NOMO-1 (cell line): ENCODE measurements at regions not wholly inside any gene's neighbourhood (a gene's known extent, or its start where the extent isn't known, plus 50 kb on each side); places are given as distances from the start of the nearest gene placed in this dataset.
A peak's percentile ranks its signal among the peaks of the same experiment; 100 is the strongest.
"Not testable (repeated sequence)": the region's sequence is repeated elsewhere in the genome, so short reads cannot be mapped to it uniquely, and the experiment has no call there.

Experiments used
- DNase-seq, 2 experiments: peaks; one replicate each; lab custom pipeline; 2025; ENCODE audit not compliant: unreplicated experiment in 2 of 2; lab: John Stamatoyannopoulos, UW

DNA sequence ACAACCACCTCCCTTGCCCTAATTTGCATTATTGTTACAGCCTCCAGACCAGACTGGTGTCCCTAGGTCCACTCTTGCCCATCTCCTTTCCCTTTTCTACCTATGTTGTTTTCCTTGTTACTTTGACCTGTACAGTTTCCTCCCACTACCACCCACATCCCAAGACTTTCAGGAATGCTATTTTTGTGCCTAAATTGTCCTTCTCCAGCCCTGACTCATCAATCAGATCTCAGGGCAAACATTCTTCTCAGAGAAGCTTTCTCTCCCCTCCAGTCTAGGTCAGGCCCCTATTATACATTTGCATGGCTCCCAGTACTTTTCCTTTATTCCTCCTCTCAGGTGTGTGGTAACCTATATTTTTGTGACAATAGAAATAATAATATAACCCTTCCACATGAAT is 241.5 kb downstream of the IGSF11 start:
- DNase-seq: no peak

DNA sequence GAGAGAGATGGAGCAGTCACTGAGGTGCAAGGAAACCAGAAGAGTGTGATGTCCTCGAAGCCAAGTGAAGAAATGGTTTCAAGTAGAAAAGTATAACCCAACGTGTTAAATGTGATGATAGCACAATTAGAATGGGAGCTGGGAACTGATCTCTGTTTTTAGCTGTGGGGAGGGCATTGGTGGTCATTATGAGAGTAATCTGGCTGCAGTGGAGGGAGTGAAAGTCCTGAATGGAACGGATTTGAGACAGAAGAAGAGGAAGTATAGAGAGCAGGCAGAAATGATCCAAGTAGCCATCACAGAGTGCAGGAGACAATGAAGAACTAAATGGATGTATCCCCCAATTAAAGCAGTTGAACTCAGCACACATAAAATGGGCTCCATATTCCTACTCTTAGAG is 235.3 kb downstream of the IGSF11 start:
- DNase-seq: no peak

DNA sequence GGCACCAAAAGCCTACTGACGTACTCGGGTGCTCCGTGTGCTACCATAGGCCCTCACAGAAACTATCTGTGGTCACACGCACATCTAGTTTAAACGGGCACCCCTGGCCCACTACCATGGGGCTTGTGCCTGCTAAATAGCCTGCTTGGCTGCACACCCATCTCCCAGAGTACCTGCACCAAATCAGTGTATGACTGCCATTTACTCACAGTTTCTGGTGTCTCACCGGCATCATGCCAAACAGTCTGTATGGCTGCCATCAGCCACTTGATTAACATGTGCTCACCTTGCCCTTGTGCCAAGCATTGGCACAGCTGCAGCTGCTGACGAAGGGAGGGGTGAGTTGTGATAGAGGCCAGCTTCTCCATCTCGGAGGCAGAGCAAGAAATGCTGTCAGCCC is 232.7 kb downstream of the IGSF11 start:
- DNase-seq: no peak

DNA sequence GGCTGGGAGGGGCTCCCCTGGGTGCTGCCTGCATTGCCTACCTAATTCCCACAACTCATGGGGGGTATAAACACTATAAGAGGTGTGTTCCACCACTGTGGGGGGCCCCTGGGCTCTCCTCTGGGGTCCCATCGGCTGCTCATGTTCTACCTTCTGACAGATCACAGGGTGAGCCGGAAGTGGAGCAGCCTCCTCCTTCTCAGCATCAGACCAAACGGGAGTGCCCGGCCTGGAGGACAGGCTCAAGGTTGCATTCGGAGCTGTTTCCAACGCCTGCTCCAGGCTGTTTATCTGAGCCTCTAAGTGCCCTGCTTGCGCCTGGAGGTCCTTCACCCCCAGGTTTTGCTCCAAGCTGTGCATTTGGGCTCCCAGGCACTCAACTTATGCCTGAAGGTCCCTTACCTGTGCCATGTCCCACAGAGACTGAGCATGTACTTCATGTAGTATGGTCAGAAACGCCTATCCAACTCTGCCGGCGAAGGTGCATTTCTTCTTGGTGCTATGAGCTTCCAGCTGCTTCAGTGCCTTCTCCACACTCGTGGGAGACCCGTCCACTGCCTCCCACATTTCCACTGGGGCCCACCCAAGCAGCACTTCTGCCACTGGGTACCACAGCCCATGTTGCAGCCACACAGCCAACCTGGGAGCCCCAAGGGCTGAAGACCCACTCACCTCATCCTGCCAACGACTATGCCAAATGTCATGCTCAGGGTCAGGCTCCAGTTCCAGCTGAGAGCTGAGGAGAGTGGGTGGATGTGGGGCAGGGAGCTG is 232.1 kb downstream of the IGSF11 start:
- DNase-seq: no peak

DNA sequence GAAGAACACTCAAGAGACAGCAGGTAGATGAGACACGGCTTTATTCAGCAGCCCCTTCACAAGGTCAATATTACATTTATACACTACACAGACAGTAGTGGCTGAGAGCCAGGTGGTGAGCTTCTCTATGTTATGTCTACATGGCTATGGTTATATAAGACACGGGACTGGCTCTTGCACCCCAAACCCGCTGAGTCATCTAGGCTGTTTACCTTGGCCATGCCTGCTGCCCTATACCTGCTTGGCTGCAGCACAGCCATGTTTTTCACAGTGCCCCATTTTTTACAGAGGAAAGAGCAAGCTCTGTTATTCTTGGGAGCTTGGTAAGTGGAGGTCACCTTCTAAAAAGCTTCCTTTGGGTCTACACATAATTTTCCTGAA is 231.6 kb downstream of the IGSF11 start:
- no peak for DNase-seq

DNA sequence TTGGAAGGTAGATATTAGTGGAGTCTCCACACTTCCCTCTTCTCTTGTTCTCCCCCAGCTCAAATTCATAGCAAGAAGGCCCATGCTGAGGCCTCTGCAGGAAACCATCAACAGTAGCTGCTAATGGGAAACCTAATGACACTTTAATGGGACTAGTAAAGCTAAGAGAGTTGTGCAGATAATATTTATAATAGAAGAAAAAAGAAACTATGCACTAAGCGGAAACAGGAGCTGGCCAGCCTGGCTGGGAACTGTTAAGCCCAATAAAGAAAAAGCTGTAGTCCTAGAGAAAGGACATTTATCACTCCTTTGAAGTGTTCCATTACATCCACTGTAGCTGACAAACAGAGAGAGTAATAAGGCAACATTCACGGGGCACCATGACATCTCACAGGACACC is 229.6 kb downstream of the IGSF11 start:
- DNase-seq: no peak

DNA sequence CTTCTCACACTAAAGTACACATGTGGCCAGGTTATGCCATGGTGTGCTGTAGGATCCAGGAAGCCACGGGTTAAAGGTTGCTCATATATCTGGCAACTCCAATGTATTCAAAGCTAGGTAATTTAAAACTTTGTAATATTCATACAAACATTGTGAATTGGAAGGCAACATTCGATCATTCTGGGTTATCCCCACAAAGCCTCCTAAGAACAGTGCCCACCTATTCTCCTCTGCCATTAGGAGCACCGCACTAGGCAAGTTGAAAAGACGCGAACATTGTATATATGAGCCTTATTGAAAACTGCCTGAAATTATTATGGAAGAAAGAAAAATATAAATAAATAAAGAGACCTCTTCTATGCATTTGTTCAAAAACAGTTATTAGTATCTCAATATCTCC is 228.2 kb downstream of the IGSF11 start:
- no peak for DNase-seq

DNA sequence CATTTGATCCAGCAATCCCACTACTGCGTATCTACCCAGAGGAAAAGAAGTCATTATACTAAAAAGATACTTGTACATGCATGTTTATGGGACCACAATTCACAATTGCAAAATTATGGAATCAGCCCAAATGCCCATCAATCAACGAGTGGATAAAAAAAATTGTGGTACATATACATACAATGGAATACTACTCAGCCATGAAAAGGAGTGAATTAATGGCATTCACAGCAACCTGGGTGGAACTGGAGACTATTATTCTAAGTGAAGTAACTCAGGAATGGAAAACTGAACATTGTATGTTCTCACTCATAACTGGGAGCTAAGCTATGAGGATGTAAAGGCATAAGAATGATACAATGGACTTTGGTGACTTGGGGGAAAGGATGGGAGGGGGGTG is 227.3 kb downstream of the IGSF11 start:
- DNase-seq: not testable (repeated sequence)

DNA sequence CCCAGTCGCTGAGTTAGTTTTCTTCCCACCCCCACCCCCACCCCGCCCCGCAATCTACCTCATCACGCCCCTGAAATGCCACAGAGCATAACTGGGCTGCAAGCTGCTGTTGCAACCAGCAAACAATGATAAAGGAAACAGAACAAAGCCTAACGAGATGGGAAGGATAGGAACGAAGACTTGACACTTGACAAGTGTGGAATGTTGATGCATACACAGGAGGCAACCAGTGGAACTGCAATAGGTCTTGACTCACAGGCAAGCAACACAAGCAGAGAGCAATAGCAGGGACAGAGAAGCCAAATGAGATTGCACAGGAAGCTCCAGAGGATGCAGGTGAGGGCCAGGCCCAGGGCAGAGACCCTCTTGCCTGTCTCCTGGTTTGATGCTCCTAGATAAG is 225.9 kb downstream of the IGSF11 start:
- no peak for DNase-seq

DNA sequence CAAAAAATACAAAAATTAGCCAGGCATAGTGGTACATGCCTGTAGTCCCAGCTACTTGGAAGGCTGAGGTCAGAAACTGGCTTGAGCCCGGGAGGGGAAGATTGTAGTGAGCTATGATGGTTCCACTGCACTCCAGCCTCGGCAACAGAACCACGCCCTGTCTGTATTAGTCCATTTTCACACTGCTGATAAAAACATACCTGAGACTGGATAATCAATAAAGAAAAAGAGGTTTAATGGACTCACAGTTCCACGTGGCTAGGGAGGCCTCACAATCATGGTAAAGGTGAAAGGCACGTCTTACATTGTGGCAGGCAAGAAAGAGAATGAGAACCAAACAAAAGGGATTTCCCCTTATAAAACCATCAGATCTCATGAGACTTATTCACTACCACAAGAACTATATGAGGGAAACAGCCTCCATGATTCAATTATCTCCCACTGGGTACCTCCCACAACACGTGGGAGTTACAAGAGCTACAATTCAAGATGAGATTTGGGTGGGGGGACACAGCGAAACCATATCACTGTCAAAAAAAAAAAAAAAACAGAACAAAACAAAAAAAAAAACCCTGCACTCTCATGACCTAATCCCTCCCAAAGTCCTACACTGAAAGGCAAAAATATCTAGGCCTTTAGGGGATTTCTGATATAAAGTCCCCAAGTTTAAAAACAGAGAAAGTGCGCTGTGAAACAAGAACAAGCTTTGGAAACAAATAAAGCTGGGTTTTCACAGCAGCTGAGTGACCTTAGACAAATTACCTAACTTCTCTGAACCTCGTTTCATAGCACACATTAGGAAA is 224.7 kb downstream of the IGSF11 start:
- no peak for DNase-seq

DNA sequence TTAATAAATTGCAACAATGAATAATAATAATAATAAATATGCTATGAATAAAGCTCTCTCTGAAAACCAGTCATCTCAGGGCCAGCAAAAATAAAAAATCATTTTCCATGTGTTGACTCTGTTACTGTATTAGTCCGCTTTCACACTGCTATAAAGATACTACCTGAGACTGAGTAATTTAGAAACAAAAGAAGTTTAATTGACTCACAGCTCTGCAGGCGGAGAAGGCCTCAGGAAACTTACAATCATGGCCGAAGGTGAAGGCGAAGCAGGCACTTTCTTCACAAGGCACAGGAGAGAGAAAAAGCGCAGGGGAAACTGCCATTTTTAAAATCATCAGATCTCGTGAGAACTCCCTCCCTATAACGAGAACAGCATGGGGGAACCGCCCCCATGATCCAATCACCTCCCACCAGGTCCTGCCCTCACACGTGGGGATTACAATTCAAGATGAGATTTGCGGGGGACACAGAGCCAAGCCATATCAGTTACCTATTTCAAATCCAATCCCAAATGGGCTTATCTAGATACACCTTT is 224.1 kb downstream of the IGSF11 start:
- no peak for DNase-seq

DNA sequence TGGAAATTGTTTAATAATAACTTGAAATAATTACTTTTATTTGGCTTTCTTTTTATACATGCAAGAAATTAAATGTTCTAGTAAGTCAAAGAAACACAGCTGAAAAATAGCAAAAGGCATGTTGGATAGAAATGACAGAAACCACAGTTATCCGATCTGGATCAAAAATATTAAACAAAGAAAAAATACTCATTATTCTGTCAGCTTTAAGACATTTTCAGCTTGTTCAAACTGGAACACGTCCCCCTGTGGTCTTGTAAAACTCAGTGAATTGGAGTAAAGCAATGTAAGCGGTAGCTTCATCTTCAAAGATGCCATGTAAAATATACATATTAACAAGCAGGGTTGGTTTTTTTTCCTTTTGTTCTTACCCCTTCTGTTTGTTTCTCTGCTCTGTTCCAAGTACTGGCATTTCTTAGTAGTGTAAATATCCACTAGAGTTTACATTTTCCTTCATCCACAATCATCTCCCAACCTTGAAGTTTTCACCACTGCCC is 223.4 kb downstream of the IGSF11 start:
- no peak for DNase-seq

DNA sequence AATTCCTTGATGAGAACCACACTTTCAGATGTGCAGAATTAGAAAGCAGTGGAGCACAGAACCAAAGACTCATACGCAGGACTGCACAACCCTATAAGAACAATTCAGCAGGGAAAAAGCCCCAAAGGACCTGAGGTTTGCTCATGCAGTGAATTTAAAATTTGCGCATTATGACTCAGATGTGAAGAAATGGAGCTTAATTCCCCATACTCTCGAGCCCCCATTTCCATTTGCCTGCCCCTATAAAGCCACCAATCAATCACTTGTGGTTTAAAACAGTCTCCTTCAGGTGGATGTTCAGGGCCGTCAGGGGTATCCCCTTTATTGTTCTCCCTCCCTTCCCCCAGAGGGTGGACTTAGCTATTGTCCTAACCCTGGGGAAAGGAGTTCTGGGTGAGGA is 221.2 kb downstream of the IGSF11 start:
- DNase-seq: no peak

DNA sequence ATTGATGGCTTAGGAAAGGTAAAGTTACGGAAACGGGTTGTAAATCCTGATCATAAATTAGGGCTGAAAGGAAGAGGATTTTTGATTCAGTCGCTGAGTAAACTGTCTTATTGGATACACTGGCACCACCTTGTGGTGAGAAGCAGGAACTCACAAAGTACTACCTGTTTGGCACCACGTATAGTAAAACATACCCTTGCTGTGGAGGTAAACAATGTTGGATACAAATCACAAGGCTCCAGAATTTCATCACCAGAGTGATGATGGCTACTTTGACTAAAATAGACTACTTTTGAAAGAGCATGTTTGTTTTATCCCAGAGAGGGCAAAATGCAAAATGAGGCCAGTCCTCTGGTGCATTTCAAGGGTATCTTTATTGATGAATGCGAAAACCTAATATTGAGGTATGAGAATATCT is 216.9 kb downstream of the IGSF11 start:
- DNase-seq: peak in 1 of 2 experiments; percentile 42

DNA sequence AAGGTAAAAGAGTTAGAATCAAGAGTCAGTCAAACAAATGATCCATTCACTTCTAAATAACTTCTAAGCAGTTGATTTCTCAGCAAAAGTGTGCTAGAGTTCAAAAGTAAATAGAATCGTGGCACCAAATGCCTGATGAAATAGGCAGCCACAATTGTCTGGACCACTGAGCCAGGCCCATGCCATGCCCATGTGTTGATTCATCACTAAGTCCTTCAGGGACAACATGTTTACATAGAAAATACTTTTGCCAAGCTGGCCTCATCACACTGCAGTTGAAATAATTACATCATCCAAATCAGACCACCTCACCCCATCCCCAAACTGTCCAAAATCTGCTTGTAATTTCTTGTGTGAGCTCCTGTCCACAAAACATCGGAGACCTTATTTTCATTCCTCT is 216.3 kb downstream of the IGSF11 start:
- DNase-seq: no peak

DNA sequence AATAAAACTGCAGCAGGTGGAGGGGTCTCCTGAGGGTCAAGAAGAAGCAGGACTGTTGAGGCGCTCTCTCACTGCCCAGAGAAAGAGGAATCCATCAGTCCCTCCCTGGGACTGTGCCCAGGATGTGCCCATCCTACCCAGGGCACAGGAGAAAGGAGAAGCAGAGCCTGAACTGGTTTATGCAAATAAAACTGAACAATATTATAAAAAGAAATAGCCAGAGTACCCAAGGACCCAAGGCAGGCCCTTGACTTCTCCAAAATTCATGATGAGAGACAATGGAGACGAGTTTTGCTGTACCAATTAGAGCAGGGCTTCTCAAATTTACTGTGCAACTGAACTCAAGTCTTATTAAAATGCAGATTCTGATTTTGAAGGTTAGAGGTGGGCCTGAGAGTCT is 211.0 kb downstream of the IGSF11 start:
- DNase-seq: no peak

DNA sequence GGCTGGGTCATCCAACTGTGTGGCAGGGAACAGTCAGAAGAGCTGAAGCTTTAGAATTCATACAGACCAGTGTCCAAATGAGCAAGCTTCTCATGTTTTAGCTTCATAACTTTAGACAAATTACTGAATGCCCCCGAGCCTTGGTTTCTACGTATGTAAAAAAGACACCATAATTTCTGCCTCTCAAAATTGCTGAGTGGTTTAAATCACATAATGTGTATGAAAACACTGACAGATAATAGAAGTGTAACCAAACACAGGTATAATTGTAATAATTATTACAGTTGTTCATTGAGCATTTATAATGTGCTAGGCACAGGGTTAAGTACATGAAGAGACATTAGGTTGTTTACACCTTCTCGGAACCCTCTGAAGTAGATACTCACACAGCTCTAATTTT is 207.2 kb downstream of the IGSF11 start:
- DNase-seq: no peak

DNA sequence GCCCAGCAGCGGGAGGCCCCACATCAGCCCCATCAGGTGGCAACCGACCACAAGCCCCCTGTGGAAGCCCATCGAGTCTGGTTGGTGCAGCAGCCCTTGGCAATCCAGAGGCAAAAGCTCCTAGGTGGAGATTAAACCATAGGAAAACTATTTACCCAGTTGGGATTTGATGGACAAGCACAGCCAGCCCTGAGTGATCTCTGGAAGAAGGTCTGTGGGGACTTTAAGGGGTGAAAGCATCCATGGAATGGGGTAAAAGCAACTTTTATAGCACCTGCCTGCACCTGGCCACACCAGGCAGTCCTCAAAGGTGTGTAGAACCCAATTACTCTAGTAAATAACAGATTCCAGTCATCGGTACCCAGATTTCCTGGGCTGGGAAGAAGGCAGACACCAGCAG is 206.3 kb downstream of the IGSF11 start:
- DNase-seq: no peak

DNA sequence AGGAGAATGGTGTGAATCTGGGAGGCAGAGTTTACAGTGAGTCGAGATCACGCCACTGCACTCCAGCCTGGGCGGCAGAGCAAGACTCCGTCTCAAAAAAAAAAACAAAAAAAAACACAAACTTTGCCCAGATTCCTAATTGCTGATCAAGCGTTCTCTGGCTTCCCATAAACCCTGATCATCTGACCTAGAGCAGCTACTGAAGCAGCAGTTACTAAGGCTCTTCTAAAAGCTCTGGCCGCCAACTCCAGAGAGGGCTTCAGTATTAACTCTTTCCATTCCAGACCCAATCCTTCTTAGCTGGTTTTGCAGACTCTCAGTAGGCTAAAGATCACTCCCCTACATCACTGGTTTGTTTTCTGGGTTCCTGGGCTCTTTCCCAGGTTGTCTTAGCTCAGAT is 201.6 kb downstream of the IGSF11 start:
- no peak for DNase-seq

DNA sequence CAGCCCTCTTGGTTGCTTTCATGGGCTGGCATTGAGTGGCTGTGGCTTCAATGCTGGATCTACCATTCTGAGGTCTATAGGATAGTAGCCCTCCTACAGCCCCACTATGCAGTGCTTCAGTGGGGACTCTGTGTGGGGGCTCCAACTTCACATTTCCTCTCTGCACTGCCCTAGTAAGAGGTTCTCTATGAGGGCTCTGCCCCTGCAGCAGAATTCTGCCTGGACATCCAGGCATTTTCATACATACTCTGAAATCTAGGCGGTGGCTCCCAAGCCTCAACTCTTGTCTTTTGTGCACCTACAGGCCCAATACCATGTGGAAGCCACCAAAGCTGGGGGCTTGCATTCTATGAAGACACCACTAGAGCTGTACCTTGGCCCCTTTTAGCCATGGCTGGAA is 195.8 kb downstream of the IGSF11 start:
- no peak for DNase-seq

DNA sequence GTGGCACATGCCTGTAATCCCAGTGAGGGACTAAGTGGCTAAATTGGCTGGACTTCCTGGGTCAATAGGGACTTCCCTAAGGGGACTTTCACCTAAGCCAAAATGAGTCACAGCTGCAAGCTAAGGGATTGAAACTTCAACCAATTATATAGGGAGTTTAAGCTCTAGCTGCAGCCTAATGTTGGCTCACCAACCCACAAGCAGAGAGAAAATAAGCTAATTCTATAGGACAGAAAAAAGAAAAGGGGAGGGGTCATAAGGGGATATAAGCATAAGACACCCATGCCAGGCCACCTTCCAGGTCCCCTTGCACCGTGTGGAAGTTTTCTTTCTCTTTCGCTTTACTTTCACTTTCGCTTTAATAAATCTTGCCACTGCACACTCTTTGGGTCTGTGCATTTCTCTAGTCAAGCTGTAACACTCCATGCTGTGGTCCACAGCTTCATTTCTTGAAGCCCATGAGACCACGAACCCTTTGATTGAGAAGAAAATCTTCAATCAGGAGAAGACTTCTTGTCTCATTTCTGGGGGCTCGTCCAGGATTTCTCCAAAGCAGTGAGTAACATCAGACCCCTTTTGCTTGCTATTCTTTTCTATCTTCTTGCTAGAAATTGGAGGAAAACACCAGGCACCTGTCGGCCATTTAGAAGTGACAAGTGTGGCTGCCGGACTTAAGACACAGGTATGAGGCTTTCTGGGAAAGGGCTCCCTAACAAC is 192.3 kb downstream of the IGSF11 start:
- DNase-seq: peak in 1 of 2 experiments; percentile 1
